Caki2 (cell line): ENCODE measurements at regions not wholly inside any gene's neighbourhood (a gene's known extent, or its start where the extent isn't known, plus 50 kb on each side); places are given as distances from the start of the nearest gene placed in this dataset.
"Not testable (repeated sequence)": the region's sequence is repeated elsewhere in the genome, so short reads cannot be mapped to it uniquely, and the experiment has no call there.

Source experiments
- DNase-seq: peaks from one replicate; pipeline ENCODE4 v3.0.0-alpha.2; 2015; ENCODE audit warnings: low read depth
- in situ Hi-C: cut with HindIII; loops from 2 replicates; pipeline ENCODE4 v1.10.0; 2016; ENCODE audit warnings: low sequenced_read_pairs, low pct_unique_long_range_greater_than_20kb, mixed read lengths

GRCh38 chr10:55813451-55814170 is 547.4 kb downstream of the ZWINT start:
- DNase-seq: no peak
- in situ Hi-C loops: no loop called here

GRCh38 chr10:55803055-55803454 is 558.0 kb downstream of the ZWINT start:
- in situ Hi-C loops: no loop called here
- no peak for DNase-seq

- in situ Hi-C loops: no loop called here
These were observed 559.8 kb downstream of the ZWINT start for GRCh38 chr10:55801353-55801661.

GRCh38 chr10:55800602-55801352 is 560.3 kb downstream of the ZWINT start:
- DNase-seq: no peak
- in situ Hi-C loops: no loop called here

More at GRCh38 chr10:55801353-55801661, 559.8 kb downstream of the ZWINT start:
- no peak for DNase-seq

- DNase-seq: no peak
These were observed 568.0 kb downstream of the ZWINT start for GRCh38 chr10:55793024-55793423.

GRCh38 chr10:55790276-55790675 is 570.8 kb downstream of the ZWINT start:
- in situ Hi-C loops, DNase-seq: not testable (repeated sequence)

More at GRCh38 chr10:55793024-55793423, 568.0 kb downstream of the ZWINT start:
- in situ Hi-C loops: no loop called here

- no peak for DNase-seq
- in situ Hi-C loops: no loop called here
These were observed 574.5 kb downstream of the ZWINT start for GRCh38 chr10:55786461-55787050.

GRCh38 chr10:55782181-55782580 is 578.9 kb downstream of the ZWINT start:
- no peak for DNase-seq
- in situ Hi-C loops: no loop called here

- in situ Hi-C loops: no loop called here
- no peak for DNase-seq
These were observed 594.8 kb downstream of the ZWINT start for GRCh38 chr10:55766212-55766611.

- no peak for DNase-seq
These were observed 610.6 kb downstream of the ZWINT start for GRCh38 chr10:55750458-55750857.

GRCh38 chr10:55747244-55747643 is 613.8 kb downstream of the ZWINT start:
- DNase-seq: no peak
- in situ Hi-C loops: no loop called here

More at GRCh38 chr10:55750458-55750857, 610.6 kb downstream of the ZWINT start:
- in situ Hi-C loops: no loop called here

GRCh38 chr10:55746002-55746401 is 615.1 kb downstream of the ZWINT start:
- in situ Hi-C loops: no loop called here
- DNase-seq: no peak

GRCh38 chr10:55742487-55742886 is 618.6 kb downstream of the ZWINT start:
- no peak for DNase-seq
- in situ Hi-C loops: no loop called here

- peak; percentile 56 for DNase-seq
- in situ Hi-C loops: not testable (repeated sequence)
These were observed 620.3 kb downstream of the ZWINT start for GRCh38 chr10:55740767-55741166.

GRCh38 chr10:55740110-55740509 is 620.9 kb downstream of the ZWINT start:
- in situ Hi-C loops: no loop called here
- DNase-seq: peak; percentile 40

GRCh38 chr10:55734112-55734511 is 626.9 kb downstream of the ZWINT start:
- in situ Hi-C loops: no loop called here
- DNase-seq: no peak

GRCh38 chr10:55704950-55705349 is 656.1 kb downstream of the ZWINT start:
- no peak for DNase-seq
- in situ Hi-C loops: no loop called here

- no peak for DNase-seq
- in situ Hi-C loops: no loop called here
These were observed 692.6 kb downstream of the ZWINT start for GRCh38 chr10:55668326-55668922.

- no peak for DNase-seq
- in situ Hi-C loops: no loop called here
These were observed 707.5 kb downstream of the ZWINT start for GRCh38 chr10:55653531-55653930.
